Smooth muscle cell (in vitro differentiated cells): ENCODE measurements at regions not wholly inside any gene's neighbourhood (a gene's known extent, or its start where the extent isn't known, plus 50 kb on each side); places are given as distances from the start of the nearest gene placed in this dataset.

Experiments
- DNase-seq: peaks from one replicate; lab custom pipeline; 2025; ENCODE audit not compliant: unreplicated experiment; lab: John Stamatoyannopoulos, UW
- H2AFZ ChIP-seq: fragments of 200-600 bp; sonication (generic); 2 replicates; pipeline ENCODE4 v1.6.0; 2016; ENCODE audit warnings: antibody characterized with exemption, low read depth, mild to moderate bottlenecking
- H3F3A ChIP-seq: fragments of 200-600 bp; sonication (generic); 2 replicates; pipeline ENCODE4 v1.6.0; 2017; ENCODE audit warnings: antibody characterized with exemption, low read depth
- H3K27ac ChIP-seq: fragments of 200-600 bp; sonication (generic); 2 replicates; pipeline ENCODE4 v1.5.1; 2016; ENCODE audit warnings: low read depth, mild to moderate bottlenecking
- H3K27me3 ChIP-seq: fragments of 200-600 bp; sonication (generic); 2 replicates; pipeline ENCODE4 v1.6.1; 2016; ENCODE audit warnings: low read depth, mild to moderate bottlenecking
- H3K36me3 ChIP-seq: fragments of 200-600 bp; sonication (generic); 2 replicates; pipeline ENCODE4 v1.5.1; 2016; ENCODE audit warnings: low read depth
- H3K4me1 ChIP-seq: fragments of 200-600 bp; sonication (generic); 2 replicates; pipeline ENCODE4 v1.5.1; 2016; ENCODE audit warnings: low read depth
- H3K4me2 ChIP-seq: fragments of 200-600 bp; sonication (generic); 2 replicates; pipeline ENCODE4 v1.6.0; 2016; ENCODE audit warnings: mild to moderate bottlenecking
- H3K4me3 ChIP-seq: fragments of 200-600 bp; sonication (generic); 2 replicates; pipeline ENCODE4 v1.5.1; 2016; ENCODE audit warnings: mild to moderate bottlenecking
- H3K79me2 ChIP-seq: fragments of 200-600 bp; sonication (generic); 2 replicates; pipeline ENCODE4 v1.6.0; 2016; ENCODE audit warnings: low read depth, mild to moderate bottlenecking
- H3K9ac ChIP-seq: fragments of 200-600 bp; sonication (generic); 2 replicates; pipeline ENCODE4 v1.6.0; 2016; ENCODE audit warnings: low read depth
- H3K9me3 ChIP-seq: fragments of 200-600 bp; sonication (generic); replicated peaks from 2 replicates; pipeline ENCODE4 v1.5.1; 2016; ENCODE audit warnings: low read depth
- H4K20me1 ChIP-seq: fragments of 200-600 bp; sonication (generic); 2 replicates; pipeline ENCODE4 v1.6.0; 2016; ENCODE audit warnings: low read depth
- WGBS: methylation state at CpG from one replicate; pipeline ENCODE4 v1.1.7; 2016; ENCODE audit warnings: low lambda C conversion rate; 5-methylcytosine and 5-hydroxymethylcytosine counted together
- TF ChIP-seq, protein P1 (sequence below): fragments of 200-600 bp; sonication (generic); IDR thresholded peaks from 2 replicates; pipeline ENCODE4 v1.5.1; 2017; ENCODE audit warnings: borderline replicate concordance, mild to moderate bottlenecking, antibody characterized with exemption; ENCODE audit not compliant: insufficient read depth, poor library complexity, severe bottlenecking

DNA sequence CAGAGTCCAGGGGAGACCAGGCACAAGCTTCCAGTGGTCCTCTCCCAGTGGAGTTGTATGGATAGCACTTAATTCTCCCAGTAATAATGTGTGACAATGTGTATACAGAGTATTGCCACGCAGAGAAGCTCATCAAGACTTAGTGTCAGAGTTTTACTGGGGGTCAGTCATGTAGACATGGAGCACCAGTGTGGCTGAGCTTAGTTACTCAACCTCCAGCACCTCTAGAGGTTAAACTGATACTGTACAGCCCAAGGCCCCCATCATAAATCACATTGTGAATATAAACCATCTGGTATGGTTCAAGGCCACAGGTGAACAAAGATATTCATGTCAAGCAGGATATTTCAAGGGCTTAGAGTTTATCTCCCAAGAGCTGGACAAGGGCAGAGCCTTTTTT lies 378.1 kb upstream of the TMPO start:
- Histone ChIP-seq H4K20me1 (no peaks in the 10 kb centered on the region), H3K79me2 (no peaks in the 10 kb centered on the region), H3K9ac (no peak overlapping the region), H3F3A (no peaks in the 10 kb centered on the region), H3K27me3 (no peaks in the 10 kb centered on the region), H3K36me3 (no peaks in the 10 kb centered on the region), H2AFZ (no peak overlapping the region), H3K27ac (no peak overlapping the region), H3K9me3 (no peaks in the 10 kb centered on the region), H3K4me1 (no peaks in the 10 kb centered on the region), H3K4me3 (no peak overlapping the region), H3K4me2 (no peak overlapping the region)
- no peak for DNase-seq
- WGBS, result 81% methylated on average over 1 of the region's 1 CpG
- TF ChIP-seq, protein P1, sequence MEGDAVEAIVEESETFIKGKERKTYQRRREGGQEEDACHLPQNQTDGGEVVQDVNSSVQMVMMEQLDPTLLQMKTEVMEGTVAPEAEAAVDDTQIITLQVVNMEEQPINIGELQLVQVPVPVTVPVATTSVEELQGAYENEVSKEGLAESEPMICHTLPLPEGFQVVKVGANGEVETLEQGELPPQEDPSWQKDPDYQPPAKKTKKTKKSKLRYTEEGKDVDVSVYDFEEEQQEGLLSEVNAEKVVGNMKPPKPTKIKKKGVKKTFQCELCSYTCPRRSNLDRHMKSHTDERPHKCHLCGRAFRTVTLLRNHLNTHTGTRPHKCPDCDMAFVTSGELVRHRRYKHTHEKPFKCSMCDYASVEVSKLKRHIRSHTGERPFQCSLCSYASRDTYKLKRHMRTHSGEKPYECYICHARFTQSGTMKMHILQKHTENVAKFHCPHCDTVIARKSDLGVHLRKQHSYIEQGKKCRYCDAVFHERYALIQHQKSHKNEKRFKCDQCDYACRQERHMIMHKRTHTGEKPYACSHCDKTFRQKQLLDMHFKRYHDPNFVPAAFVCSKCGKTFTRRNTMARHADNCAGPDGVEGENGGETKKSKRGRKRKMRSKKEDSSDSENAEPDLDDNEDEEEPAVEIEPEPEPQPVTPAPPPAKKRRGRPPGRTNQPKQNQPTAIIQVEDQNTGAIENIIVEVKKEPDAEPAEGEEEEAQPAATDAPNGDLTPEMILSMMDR, result no peak

DNA sequence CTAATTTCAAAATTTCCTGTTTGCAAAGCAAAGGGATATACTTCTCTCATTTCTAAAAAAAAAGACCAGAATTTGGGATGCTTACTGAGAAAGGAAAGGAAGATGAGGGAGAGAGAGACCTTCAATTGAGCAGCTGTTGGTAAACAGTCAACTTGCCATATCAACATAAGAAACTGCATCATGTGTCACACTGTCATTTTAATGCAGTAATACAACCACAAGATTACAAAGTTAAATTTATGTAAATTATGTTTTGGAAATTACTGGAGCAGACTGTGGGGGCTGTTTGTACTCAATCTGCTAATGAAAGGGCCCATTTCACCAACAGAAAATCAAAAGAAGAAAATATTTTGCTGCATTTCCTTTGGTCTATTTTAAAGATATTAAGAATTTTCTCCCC lies 370.4 kb upstream of the TMPO start:
- no peaks in the 10 kb centered on the region for H3F3A ChIP-seq
- H3K36me3 ChIP-seq, result no peaks in the 10 kb centered on the region
- no peaks in the 10 kb centered on the region for H3K9me3 ChIP-seq
- no peak overlapping the region for H3K4me3 ChIP-seq
- H3K4me1 ChIP-seq, result no peaks in the 10 kb centered on the region
- no peak overlapping the region for H2AFZ ChIP-seq
- no peaks in the 10 kb centered on the region for H4K20me1 ChIP-seq
- no peak overlapping the region for H3K4me2 ChIP-seq
- H3K27me3 ChIP-seq, result no peaks in the 10 kb centered on the region
- TF ChIP-seq, protein P1, result no peak
- no peak overlapping the region for H3K27ac ChIP-seq
- DNase-seq, result no peak
- H3K79me2 ChIP-seq, result no peaks in the 10 kb centered on the region
- no peak overlapping the region for H3K9ac ChIP-seq

DNA sequence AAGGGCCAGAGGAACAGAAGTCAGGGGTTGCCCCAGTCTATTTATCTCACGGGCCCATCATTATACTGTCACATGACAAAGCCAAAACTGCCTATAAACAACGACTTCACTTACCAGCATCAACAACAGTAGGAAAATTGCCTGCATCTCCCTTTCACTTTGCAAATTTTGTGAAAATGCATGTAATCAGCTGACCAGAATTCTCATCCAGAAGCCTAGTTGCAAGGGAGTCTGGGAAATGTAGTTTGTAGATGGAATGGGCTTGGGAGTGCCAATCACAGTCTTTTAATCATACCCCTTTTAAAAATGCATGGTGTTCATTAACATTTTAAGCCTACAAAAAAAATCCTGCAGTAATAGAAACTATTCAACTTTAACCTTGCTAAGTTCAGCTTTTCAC lies 369.3 kb upstream of the TMPO start:
- Histone ChIP-seq H3K36me3 (no peaks in the 10 kb centered on the region), H2AFZ (no peak overlapping the region), H3K79me2 (no peaks in the 10 kb centered on the region), H3F3A (no peaks in the 10 kb centered on the region), H3K4me3 (no peak overlapping the region), H4K20me1 (no peaks in the 10 kb centered on the region), H3K4me1 (no peaks in the 10 kb centered on the region), H3K4me2 (no peak overlapping the region), H3K9ac (no peak overlapping the region), H3K27ac (no peak overlapping the region), H3K27me3 (no peaks in the 10 kb centered on the region), H3K9me3 (no peaks in the 10 kb centered on the region)
- TF ChIP-seq, protein P1, result no peak
- 91% methylated on average over 2 of the region's 2 CpGs for WGBS
- DNase-seq, result no peak

DNA sequence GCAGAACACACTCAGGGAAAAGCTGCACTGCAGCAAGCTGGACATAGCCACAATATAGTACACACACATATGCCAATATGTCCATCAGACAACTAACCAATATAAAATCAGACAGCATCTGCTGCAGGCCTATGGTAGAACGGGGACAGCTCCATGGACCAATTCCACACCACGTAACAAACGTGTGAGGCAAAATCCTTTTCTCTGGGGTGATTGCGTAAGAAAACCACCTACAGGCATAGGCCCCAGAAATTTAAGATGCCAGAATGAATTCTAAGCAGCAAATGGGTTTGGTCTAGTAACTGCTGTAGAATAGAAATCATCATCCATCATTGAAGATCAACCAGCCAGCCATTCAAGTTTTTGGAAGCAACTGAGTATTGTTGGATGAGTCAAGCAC lies 368.9 kb upstream of the TMPO start:
- Histone ChIP-seq H3K9me3 (no peaks in the 10 kb centered on the region), H3K9ac (no peak overlapping the region), H3F3A (no peaks in the 10 kb centered on the region), H3K27ac (no peak overlapping the region), H3K79me2 (no peaks in the 10 kb centered on the region), H3K4me1 (no peaks in the 10 kb centered on the region), H3K4me2 (no peak overlapping the region), H3K36me3 (no peaks in the 10 kb centered on the region), H3K4me3 (no peak overlapping the region), H4K20me1 (no peaks in the 10 kb centered on the region), H2AFZ (no peak overlapping the region), H3K27me3 (no peaks in the 10 kb centered on the region)
- TF ChIP-seq, protein P1, result no peak
- WGBS, result 91% methylated on average over 4 of the region's 4 CpGs
- DNase-seq, result no peak
